ENCODE measurements at regions not wholly inside any gene's neighbourhood (a gene's known extent, or its start where the extent isn't known, plus 50 kb on each side); places are given as distances from the start of the nearest gene placed in this dataset.

DNA sequence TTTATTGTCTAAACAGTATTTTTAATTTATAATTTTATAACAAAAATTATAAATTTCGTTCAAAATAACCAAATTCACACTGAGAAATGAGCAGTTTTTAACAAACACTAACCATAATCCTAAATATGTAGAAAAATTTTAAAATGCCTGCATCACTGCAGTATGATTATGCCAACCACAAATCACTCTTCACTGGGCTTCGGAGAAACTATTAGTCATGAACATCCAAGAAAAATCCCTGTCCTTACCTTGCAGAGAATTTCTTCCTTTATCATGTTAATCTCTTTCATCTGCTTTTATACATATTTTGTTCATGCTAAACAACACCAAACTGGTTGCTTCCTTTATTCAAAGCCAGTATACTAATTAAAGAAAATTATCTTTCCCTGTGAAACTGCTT, 511.0 kb upstream of the ALCAM start:
- Histone ChIP-seq H3K4me3 (no peak overlapping the region), H3K4me1 (ENCODE audit: low read depth) (no peaks in the 10 kb centered on the region), H3K36me3 (ENCODE audit: low read depth) (no peaks in the 10 kb centered on the region), H3K9me3 (no peaks in the 10 kb centered on the region)
- DNase-seq, result no peak
- no peak for ATAC-seq
- TF ChIP-seq, protein P1, sequence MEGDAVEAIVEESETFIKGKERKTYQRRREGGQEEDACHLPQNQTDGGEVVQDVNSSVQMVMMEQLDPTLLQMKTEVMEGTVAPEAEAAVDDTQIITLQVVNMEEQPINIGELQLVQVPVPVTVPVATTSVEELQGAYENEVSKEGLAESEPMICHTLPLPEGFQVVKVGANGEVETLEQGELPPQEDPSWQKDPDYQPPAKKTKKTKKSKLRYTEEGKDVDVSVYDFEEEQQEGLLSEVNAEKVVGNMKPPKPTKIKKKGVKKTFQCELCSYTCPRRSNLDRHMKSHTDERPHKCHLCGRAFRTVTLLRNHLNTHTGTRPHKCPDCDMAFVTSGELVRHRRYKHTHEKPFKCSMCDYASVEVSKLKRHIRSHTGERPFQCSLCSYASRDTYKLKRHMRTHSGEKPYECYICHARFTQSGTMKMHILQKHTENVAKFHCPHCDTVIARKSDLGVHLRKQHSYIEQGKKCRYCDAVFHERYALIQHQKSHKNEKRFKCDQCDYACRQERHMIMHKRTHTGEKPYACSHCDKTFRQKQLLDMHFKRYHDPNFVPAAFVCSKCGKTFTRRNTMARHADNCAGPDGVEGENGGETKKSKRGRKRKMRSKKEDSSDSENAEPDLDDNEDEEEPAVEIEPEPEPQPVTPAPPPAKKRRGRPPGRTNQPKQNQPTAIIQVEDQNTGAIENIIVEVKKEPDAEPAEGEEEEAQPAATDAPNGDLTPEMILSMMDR (IDR thresholded peaks at IDR 0.05), result no peak
- intact Hi-C loops (cut with DNase I, micrococcal nuclease), result no loop called here

DNA sequence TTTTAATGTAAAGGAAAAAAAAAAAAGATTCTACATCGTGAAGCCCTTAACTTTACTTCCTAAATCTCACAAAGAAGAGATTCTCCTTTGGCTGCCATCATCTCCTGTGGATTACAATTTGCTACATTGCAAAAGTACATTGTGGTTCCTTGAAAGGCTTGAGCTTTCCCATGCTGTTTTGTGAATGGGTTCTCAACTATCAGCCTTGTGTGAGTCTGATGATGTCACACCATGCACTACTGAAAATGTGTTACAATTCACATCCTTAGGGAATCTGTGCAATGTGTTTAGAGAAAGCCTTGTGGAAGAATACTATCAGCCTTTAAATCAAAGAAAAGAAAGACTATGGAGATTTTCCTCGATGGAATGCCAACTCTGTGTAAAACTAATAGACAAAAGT, 510.0 kb upstream of the ALCAM start:
- ATAC-seq (no peak), DNase-seq (no peak)
- intact Hi-C loops (cut with DNase I, micrococcal nuclease), result no loop called here
- H3K9me3 ChIP-seq, result no peaks in the 10 kb centered on the region
- no peaks in the 10 kb centered on the region for H3K36me3 ChIP-seq (ENCODE audit: low read depth)
- H3K4me3 ChIP-seq, result no peak overlapping the region
- H3K4me1 ChIP-seq (ENCODE audit: low read depth), result no peaks in the 10 kb centered on the region
- TF ChIP-seq, protein P1 (IDR thresholded peaks at IDR 0.05), result no peak

DNA sequence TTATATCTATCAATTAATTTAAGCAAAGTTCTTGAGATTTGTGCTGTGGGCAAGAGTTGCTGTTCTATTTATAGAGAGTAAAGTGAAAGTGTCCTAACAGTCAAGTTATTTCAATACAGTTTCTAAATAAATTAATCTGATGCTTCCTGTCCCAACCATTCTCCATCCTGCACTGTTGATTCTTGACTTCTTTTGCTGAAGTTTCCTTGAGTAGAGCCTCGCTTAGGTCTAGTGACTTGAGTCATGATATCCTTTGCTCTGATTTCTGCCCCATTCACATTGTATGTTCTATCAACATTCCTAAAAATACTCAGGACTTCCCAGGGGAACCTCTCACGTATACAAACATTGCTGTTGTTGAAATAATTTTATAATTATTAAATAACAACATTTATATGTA, 498.4 kb upstream of the ALCAM start:
- intact Hi-C loops (cut with DNase I, micrococcal nuclease), result no loop called here
- TF ChIP-seq, protein P1 (IDR thresholded peaks at IDR 0.05), result no peak

DNA sequence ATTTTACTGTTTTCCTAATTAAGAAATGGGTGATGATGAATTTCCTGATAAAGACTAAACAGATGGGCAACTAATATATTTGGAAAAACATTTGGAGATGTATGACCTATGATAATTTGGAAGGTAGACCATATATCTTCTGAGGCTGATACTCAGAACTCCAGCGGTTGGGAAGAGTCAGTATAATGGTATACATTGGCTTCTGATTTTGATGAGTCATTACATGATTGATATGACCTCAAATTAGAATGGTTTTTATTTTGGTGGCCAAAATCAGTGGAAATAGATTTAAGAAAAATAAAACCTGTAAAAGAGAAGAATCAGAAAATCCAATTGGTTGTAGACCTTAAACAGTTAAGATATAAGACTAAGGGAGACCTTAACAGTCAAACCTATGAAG, 496.4 kb upstream of the ALCAM start:
- TF ChIP-seq, protein P1 (IDR thresholded peaks at IDR 0.05), result no peak
- ATAC-seq (no peak), DNase-seq (no peak)
- H3K4me1 ChIP-seq (ENCODE audit: low read depth), result no peaks in the 10 kb centered on the region
- H3K4me3 ChIP-seq, result no peak overlapping the region
- H3K9me3 ChIP-seq, result no peaks in the 10 kb centered on the region
- no peaks in the 10 kb centered on the region for H3K36me3 ChIP-seq (ENCODE audit: low read depth)
- intact Hi-C loops (cut with DNase I, micrococcal nuclease), result no loop called here

More for the DNA sequence above, 498.4 kb upstream of the ALCAM start:
- ATAC-seq (no peak), DNase-seq (no peak)
- no peak overlapping the region for H3K4me3 ChIP-seq
- no peaks in the 10 kb centered on the region for H3K9me3 ChIP-seq
- no peaks in the 10 kb centered on the region for H3K4me1 ChIP-seq (ENCODE audit: low read depth)
- no peaks in the 10 kb centered on the region for H3K36me3 ChIP-seq (ENCODE audit: low read depth)

DNA sequence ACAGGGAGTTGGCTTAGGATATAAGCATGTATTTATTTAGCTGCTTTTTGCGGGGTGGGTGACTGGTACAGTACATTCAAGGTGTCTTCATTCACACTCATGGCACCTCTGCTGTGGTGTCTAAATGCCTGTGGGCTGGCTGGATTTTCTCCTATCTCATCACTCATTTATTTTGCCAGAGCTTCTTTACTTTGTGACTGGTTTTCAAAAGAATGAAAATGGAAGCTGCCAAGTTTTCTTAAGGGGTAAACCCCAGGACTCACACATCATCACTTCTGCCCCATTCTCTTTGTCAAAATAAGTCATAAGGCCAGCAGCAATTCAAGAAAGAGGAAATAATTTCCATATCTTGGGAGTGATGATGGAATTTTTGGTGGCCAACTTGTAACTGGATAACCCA, 493.4 kb upstream of the ALCAM start:
- no peak for DNase-seq
- Histone ChIP-seq H3K4me3 (no peak overlapping the region), H3K4me1 (ENCODE audit: low read depth) (no peaks in the 10 kb centered on the region), H3K36me3 (ENCODE audit: low read depth) (no peaks in the 10 kb centered on the region), H3K9me3 (no peaks in the 10 kb centered on the region)
- intact Hi-C loops (cut with DNase I, micrococcal nuclease), result no loop called here
- ATAC-seq, result no peak
- TF ChIP-seq, protein P1 (IDR thresholded peaks at IDR 0.05), result no peak

DNA sequence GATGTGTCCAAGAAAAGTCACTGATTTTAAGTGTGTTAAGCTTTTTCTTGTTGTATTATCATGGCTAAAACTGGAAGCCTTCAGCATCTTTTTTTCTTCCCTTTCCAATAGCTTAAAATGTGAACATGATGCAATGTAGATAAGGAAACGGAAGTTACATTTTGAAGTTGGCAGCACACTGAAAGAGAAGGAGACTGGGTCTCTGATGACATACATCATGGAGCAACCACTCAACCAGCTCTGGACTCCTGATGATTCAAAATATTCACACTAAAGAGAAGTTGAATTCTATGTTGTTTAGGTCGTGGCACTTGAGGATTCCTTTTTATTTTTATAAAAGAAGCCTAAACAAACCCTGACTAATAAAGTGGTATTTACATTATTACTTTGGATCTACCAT, 488.3 kb upstream of the ALCAM start:
- Histone ChIP-seq H3K9me3 (no peaks in the 10 kb centered on the region), H3K36me3 (ENCODE audit: low read depth) (no peaks in the 10 kb centered on the region), H3K4me1 (ENCODE audit: low read depth) (no peaks in the 10 kb centered on the region), H3K4me3 (no peak overlapping the region)
- ATAC-seq (no peak), DNase-seq (no peak)
- intact Hi-C loops (cut with DNase I, micrococcal nuclease), result no loop called here
- TF ChIP-seq, protein P1 (IDR thresholded peaks at IDR 0.05), result no peak
